ENCODE measurements at regions not wholly inside any gene's neighbourhood (a gene's known extent, or its start where the extent isn't known, plus 50 kb on each side); places are given as distances from the start of the nearest gene placed in this dataset.

DNA sequence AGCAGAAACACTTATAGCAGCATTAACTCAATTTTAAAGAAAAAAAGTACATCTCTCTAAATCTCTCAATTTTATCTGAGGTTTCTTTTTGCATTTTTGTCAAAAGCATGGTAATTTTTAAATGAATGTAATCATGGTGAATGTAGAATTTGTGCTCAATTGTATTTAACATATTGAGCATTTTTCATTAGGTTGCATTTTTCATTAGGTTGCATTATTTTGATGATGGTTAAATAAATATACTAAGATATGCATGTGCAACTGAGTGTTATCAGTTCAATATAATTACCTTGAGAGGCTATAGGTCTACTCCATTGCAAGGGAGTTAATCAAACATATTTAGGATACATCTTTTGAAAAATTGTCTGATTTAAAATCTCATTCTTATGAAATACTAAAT is 355.1 kb upstream of the SPTLC3 start:
- Histone ChIP-seq H3K9me1 (ENCODE audit: control insufficient read depth, insufficient read depth, low read length) (no peaks in the 10 kb centered on the region), H4K20me1 (replicated peaks; ENCODE audit: control insufficient read depth, insufficient read depth, low read length) (no peaks in the 10 kb centered on the region), H3K27ac (ENCODE audit: extremely low read depth, low read depth, low read length) (no peak overlapping the region), H3K4me3 (no peak overlapping the region), H3K4me1 (replicated peaks in 1 of 2; ENCODE audit: control insufficient read depth in 2 of 2, insufficient read depth in 2 of 2, low read length in 2 of 2) (no peaks in the 10 kb centered on the region), H3K4me2 (ENCODE audit: insufficient read depth, low read length) (no peak overlapping the region), H3K36me3 (ENCODE audit: control insufficient read depth, insufficient read depth, low read length) (no peaks in the 10 kb centered on the region), H3K27me3 (ENCODE audit: control insufficient read depth in 2 of 2, insufficient read depth in 2 of 2, low read length in 2 of 2) (no peaks in the 10 kb centered on the region), H2AFZ (ENCODE audit: low read depth, low read length) (no peak overlapping the region), H3K9ac (ENCODE audit: insufficient read depth in 1 of 2, low read depth in 2 of 2, low read length in 2 of 2) (no peak overlapping the region), H3K79me2 (ENCODE audit: control insufficient read depth, insufficient read depth, low read length) (no peaks in the 10 kb centered on the region), H3K9me3 (replicated peaks; ENCODE audit: control insufficient read depth, insufficient read depth, low read depth, low read length) (no peaks in the 10 kb centered on the region)
- ChIA-PET CTCF (ENCODE audit: low intra/inter-chr PET ratio) (no interaction called here), POLR2A (no interaction called here)
- no peak for DNase-seq (ENCODE audit: extremely low read depth in 1 of 4, low spot score in 3 of 4)
- no peak for FAIRE-seq
- no TSS peak for BruUV-seq (replicated peaks)
- no peak for ATAC-seq
- intact Hi-C loops (cut with micrococcal nuclease) (no loop called here), in situ Hi-C loops (cut with MboI) (no loop called here)
- TF ChIP-seq ZFP36 (IDR thresholded peaks at IDR 0.05; ENCODE audit: low read depth, low read length, partially characterized antibody) (no peak), BACH1 (tag; IDR thresholded peaks at IDR 0.05) (no peak), CHAMP1 (IDR thresholded peaks at IDR 0.05) (no peak), ZNF282 (CRISPR knock-in tag; IDR thresholded peaks at IDR 0.05) (no peak), ZNF253 (CRISPR knock-in tag; conservative IDR thresholded peaks at IDR 0.05) (no peak), ARID3B (CRISPR knock-in tag; IDR thresholded peaks at IDR 0.05; ENCODE audit: borderline replicate concordance) (no peak), ZBTB49 (CRISPR knock-in tag; IDR thresholded peaks at IDR 0.05; ENCODE audit: borderline replicate concordance) (no peak), ZFP30 (CRISPR knock-in tag; IDR thresholded peaks at IDR 0.05; ENCODE audit: borderline replicate concordance) (no peak), SAFB2 (IDR thresholded peaks at IDR 0.05; ENCODE audit: borderline replicate concordance, low read depth, low read length, severe bottlenecking) (no peak), ADNP (tag; IDR thresholded peaks at IDR 0.05) (no peak), ZNF444 (CRISPR knock-in tag; IDR thresholded peaks at IDR 0.05) (no peak), KDM4B (IDR thresholded peaks at IDR 0.05; ENCODE audit: borderline replicate concordance in 2 of 2, low read depth in 1 of 2) (no peak), SMAD2 (IDR thresholded peaks at IDR 0.05; ENCODE audit: low read depth, low read length) (no peak), TCFL5 (CRISPR knock-in tag; conservative IDR thresholded peaks at IDR 0.05) (no peak)
- TF ChIP-seq, protein P1, sequence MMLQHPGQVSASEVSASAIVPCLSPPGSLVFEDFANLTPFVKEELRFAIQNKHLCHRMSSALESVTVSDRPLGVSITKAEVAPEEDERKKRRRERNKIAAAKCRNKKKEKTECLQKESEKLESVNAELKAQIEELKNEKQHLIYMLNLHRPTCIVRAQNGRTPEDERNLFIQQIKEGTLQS (IDR thresholded peaks at IDR 0.05): no peak
- TF ChIP-seq, protein P1 (CRISPR knock-in tag; conservative IDR thresholded peaks at IDR 0.05): no peak
